Stimulated activated CD4-positive, alpha-beta T cell treated with anti-CD3 and anti-CD28 coated beads, TNF-alpha, amount 100 ng/mL, for 4 hours (primary cell): ENCODE measurements at regions not wholly inside any gene's neighbourhood (a gene's known extent, or its start where the extent isn't known, plus 50 kb on each side); places are given as distances from the start of the nearest gene placed in this dataset.
"Not testable (repeated sequence)": the region's sequence is repeated elsewhere in the genome, so short reads cannot be mapped to it uniquely, and the experiment has no call there.

Source experiments
- DNase-seq, 3 experiments: peaks; one replicate each; pipeline ENCODE4 v3.0.0-alpha.2; 2020; ENCODE audit warnings: low read depth in 3 of 3

DNA sequence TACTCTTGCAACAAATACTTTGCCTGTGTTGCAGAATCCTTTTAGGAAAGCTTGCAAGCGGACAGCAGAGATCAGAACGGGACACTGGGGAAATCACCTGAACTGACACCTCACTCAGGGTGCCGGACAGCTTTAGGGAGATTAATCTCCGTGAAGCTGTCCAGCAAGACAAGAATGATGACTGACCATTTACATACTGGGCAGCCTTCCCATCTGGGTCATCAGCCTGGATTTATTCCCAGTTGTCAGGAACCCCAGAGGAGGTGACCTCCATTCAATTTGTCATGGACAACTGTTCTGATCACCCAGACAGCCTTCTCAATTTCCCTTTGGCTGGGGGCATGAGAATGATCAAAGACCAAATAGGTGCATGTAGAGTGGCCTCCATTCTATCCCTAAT lies 93.0 kb upstream of the EGFL6 start:
- DNase-seq = no peak

DNA sequence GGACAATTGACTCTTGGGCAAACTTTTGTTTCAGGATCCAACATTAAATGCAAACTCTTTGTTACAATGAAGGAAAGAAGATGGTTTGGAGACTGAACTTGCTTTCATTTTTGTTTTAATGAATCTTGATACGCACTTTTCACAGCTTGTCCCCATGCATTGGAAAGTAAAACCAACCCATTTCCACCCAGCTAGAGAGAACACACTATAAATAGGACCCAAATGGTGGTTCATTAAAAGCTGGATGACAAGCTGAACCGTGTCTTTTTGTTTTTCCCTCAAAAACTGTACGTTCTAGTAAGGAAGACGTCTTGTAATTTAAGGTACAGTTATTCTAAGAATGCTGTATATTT lies 95.3 kb upstream of the EGFL6 start:
- no peak for DNase-seq

DNA sequence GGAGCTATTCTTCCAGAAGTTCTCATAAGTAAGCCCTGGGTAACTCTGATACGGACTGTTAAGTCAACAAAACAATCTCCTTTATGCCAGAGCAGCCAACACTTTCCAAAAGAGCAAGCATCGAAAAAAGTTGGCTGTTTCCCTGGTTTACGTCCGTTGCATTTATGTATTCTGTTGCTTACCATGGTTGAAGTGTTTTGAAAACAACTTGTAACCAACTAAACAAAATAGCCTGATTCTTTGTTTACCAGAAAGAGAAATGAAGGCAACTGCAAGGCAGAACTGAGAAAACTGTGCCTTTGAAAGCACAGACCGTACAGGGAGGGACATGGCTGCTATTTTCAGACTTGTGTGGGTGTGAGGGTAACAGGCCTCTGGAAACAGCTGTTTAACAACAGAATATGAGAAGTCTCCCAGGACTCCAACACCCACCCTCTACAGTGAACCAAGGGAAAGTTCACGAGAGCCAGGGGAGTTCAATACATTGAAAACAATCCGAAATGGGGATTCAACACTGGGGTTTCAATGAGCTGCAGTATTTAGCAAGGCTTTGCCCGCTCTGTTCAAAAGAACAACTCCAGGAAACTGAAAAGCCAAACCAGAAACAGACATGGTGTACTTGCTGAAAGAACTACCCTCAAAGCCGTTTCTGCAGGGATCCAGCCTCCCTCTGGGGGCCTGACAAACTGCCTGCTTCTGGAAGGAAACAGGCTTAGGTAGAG lies 95.8 kb upstream of the EGFL6 start:
- no peak for DNase-seq

DNA sequence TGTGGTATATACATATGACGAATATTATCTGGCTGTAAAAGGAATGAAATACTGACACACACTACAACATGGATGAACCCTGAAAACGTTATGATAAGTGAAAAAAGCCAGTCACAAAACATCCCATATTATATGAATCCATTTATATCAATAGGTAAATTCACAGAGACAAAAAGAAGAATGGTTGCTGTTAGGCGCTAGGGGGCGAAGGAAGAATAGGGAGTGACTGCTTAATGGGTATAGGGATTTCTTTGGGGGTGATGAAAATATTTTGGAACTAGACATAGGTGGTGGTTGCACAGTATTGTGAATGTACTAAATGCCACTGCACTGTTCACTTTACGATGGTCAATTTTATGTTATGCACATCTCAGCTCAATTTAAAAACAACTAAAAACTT lies 96.4 kb upstream of the EGFL6 start:
- no peak for DNase-seq

DNA sequence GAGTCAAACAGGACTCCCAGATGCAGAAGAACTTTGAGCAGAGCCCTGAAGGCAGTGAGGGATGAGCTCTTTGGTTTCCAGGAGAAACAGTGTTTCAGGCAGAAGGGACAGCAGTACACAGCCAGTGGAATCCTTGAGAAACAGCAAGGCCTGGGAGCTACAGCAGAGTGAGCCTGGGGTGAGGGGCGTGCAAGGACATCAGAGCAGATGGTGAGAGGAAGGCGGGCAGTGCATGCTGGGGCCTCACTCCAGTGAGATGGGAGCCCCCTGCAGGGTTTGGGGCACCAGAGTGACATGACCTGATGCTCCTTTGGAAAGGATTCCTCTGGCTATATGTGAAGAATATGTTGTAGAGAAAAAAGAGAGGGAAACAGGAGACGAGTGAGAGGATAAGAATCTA lies 98.1 kb upstream of the EGFL6 start:
- DNase-seq = no peak

DNA sequence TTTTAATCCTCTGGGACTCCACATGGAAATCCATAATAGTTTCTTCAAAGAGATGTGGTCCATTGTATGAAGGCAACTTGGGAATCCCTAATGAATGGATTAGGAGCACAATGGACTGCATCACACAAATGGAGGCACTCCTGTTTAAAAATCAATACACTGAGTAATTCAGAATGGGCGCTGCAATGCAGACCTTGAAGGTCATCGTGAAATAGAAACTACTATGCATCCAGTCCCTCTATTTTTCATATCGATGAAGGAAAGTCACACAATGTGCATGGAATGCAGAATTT lies 98.8 kb upstream of the EGFL6 start:
- DNase-seq = no peak

DNA sequence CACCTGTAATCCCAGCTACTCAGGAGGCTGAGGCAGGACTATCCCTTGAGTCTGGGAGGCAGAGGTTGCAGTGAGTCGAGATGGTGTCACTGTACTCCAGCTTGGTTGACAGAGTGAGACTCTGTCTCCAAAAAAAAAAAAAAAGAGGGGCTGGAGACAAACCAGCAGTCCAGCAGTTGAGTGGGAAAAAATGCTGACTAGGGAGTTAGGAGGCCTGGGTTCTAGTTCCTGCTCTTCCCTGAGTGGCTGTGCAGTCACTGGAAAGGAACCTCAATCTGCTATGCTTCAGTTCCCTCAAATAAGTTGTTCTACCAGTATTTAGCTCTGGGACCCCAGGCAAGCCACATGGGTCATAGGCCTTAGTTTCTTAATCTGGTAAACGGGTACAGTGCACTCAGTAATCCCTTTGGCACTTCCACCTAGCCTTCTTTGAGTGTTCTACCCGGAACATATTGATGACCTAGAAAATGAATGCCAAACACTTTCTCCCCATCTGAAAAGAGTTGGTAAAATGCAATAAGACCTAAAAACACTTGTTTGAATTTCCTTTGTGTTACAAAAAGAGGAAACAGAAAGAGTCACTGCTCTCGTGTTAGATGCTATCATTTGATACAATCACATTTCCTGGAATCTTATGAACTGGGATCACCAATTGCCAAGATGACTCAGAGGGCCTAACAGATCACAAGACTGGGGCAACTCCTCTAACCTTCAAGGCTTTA lies 99.3 kb upstream of the EGFL6 start:
- DNase-seq = no peak

DNA sequence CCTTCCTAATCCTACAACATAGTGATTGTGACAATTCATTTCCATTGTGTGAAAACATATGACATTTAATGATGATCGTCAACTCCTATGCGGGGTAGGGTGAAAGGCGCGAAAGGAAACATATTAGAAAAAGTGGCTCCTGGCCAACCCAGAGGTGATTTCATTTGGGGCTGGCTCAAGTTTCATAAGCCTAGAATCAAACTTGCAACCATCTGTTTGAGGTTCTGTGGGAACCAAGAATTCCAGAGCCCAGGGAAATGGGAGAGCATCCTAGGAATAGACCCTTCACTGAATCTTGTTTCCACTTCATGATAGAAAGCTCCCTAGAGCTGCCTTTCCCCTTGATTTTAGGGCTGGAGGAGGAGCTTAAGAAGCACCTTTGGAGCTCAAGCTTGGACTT lies 101.3 kb upstream of the EGFL6 start:
- no peak for DNase-seq

DNA sequence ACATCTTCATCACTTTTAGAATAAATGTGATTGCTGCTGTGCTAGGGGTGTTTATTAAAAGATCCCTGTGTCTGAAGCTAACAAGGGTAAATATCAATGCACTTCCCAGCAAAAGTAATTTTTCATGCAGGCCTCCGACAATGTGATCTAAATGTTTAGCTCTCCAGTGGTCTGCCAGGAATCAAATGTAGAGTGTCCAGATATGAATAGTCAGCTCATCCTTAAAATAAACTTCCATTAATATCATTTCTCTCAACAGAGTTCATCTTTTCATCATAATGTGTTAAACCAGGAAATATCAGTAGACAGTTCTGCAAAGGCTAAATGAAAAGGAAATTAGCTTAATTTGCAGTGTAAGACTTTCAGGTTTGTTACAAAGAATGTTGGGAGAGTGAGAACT lies 102.2 kb upstream of the EGFL6 start:
- no peak for DNase-seq

DNA sequence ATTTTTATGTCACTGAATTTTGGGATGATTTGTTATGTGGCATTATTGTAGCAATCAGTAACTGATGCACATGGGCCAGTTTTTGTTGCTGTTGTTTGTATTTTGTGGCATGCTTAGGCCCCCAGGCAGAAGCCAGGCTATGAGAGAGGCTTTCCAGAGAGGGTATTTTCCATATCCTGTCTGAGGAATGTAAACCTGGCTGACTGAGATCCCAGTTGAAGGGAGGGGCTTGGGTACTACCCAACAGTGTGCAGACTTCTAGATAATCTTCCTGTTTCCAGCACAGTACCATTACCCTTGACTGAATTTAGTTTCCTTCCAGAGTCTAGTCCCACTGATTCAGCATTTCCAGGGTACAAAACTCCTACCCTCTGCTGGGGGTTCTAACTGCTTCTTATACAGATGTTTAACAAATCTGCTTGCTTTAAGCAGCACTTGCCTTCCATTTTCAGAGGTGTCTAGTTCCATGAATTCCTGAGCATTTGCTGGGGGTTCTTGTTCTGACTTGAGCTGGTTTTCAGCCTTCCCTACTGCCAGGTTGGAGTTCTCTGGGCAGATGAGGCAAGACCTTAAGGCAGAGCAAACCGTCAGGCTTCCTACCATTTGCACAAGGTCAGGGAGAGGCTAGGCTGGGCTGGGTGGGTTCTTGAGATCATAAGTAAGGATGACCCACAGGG lies 104.7 kb upstream of the EGFL6 start:
- no peak for DNase-seq

DNA sequence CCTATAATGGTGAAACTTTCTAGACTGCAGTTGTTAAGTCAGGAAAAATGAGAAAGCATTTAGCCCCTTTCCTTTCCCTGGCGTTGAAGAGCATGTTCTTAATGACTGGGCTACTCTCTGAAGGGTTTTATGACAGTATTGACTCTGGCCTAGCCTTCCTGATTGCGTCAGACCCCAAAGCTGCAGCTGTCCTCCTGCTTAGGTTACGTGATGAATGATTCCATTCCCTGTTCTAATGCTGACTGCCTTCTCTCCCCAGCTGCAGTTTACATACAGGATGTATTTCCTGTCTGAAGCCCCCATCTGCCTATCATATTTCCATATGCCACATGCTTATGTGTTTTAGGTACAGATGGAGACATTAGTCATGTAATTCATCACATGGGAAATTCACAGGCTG lies 105.8 kb upstream of the EGFL6 start:
- DNase-seq = no peak

DNA sequence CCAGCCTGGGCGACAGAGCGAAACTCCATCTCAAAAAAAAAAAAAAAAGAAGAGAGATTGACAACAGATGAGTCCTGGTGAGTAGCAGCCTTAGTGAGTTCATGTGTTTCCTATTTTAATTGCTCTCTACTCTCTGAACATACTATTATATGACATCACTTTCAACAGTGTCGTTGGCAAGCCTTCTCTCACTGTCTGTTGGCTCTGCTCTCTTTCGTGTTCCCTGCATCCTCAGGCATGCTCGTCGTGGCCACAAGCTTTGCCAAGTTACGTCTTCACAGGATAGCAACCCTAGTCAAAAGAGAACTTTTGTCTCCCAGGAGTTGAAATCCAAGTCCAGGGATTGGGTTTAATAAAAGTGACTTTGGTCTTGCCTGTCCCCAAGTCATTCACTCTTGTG lies 117.1 kb upstream of the EGFL6 start:
- no peak for DNase-seq

DNA sequence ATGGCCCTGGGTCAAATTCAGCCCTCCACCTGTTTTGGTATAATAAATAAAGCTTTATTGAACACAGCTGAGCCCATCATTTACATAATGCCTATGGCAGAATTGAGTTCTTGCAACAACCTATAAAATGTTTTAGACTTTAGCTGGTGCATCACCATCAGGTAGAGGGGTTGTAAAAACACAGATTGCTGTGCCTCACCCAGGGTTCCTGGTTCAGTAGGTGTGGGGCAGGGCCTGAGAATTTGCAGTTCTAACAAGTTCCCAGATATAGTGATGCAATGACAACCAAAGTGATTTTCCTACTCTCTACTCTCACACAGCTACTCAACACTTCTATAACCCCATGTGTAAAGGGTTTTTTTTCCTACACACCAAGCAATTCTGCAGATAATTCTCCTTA lies 120.0 kb upstream of the EGFL6 start:
- DNase-seq = no peak

DNA sequence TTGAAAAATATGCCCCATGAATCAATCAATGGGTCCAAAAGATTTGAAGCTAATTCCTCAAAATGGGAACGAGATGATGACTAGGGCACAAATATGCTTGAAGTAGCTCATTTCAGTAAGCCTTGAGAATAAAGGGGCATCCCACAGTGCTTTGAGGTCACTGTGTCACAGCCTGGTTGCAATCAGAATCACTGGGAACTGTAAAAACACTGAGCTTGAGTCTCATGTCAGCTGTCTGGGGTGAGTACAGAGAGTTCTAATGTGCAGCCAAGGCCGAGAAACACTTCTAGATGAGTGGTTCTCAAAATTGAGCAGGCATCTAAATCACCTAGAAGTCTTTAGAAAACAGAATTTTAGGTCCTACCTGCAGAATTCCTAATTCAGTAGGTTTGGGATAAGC lies 120.5 kb upstream of the EGFL6 start:
- no peak for DNase-seq

DNA sequence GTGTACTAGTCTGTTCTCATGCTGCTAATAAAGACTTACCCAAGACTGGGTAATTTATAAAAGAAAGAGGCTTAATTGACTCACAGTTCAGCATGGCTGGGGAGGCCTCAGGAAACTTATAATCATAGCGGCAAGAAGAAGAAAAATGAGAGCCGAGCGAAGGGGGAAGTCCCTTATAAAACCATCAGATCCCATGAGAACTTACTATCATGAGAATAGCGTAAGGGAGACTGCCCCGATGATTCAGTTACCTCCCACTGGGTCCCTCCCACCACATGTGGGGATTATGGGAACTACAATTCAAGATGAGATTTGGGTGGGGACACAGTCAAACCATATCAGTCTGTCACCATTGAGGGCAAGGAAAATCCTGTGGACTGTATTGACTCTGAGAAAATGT lies 121.8 kb upstream of the ATXN3L start:
- not testable (repeated sequence) for DNase-seq

DNA sequence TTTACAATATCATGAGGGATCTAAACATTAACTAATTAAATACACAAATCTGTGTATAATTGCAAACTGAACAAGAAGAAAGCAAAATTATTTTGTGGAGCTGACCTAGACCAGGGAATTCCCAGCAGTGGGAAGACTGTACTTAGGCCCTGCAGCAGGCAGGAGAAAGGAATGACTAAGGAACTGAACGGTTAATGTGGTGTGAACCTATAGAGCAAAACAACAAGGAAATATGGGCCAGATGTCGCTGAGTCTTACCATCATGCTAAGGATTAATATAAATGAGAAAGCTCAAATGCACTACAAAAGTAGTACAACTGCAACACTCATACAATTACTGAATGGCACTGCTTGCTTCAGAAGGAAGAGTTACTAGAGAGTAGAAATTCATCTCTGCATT lies 120.3 kb upstream of the ATXN3L start:
- no peak for DNase-seq

DNA sequence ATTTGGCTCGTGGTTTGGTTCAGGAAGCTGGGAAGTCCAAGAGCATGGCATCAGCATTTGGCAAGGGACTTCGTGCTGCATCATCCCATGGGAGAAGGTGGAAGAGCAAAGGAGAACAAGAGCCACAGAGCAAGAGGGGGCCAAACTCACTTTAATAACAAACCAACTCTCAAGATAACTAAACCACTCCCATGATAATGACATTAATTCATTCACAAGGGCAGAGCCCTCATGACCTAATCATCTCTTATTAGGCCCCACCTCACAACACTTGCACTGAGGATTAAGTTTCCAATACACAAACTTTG lies 113.4 kb upstream of the ATXN3L start:
- DNase-seq = no peak

DNA sequence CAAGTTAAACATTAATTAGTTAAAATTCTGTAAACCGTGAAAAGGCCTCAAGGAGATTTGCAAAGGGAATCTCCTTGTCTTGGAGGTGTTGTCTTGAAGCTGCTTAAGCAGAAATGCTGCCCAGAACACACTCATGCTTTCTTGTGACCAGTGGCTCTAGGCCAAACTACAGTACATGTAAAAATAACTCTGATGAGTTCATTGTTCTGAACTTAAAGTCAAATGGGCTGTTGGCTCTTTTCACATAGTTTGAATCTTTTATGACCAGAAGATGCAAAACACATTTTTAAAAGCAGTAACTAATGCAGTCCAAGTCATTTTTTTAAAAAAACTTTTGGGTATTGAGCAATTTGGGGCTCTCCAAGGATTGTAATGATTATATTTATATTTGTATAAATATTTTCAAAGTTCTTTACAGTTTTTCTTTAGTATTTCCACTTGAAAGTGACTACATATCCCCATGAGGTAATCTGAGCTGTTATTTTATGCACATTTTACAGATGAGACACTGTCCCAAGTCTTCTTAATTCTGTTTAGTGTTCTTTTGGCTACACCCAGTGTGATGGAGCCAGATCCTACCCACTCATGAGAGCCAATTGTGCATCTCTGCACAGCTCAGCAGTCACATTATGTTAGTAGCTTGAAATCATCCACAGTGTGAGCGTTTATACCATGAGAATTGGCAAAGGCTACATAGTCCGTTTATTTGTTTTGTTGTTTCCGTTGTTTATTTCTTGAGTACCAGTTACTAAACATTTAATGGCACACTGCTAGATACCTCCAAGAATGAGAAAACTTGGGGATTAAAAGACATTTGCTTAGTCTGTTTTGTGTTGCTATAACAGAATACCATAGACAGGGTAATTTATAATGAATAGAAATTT lies 112.8 kb upstream of the ATXN3L start:
- no peak for DNase-seq

DNA sequence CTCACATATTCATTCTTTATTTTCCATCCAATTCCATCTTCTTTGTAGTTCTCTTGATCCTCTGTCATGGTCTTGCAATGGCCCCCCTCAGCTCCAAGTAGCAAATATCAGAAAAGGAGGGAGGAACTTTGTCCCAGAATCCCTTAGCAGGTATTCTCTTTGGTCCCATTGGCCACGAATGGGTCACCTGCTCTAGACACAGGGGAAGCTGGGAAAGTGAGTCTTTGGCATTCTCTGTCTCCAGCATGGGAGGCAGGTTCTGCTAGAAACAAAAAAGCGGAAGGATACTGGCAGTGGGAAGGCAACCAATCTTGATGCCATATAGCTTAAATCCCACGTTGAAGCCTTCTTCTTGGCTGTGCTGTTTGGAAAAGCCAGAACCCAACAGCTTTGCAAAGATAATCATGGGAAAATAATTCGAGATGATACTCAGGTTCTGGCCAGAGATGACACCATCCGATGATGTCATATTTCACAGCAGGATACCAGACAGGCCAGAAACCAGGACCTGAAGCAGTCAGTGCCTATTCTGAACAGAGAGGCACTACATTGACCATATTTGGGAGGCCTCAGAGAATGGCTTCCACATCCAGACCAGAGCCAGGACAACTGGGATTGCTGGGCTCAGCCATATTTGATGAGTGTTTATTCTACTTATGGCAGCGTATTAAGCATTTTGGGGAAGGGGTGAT lies 110.4 kb upstream of the ATXN3L start:
- DNase-seq = no peak

DNA sequence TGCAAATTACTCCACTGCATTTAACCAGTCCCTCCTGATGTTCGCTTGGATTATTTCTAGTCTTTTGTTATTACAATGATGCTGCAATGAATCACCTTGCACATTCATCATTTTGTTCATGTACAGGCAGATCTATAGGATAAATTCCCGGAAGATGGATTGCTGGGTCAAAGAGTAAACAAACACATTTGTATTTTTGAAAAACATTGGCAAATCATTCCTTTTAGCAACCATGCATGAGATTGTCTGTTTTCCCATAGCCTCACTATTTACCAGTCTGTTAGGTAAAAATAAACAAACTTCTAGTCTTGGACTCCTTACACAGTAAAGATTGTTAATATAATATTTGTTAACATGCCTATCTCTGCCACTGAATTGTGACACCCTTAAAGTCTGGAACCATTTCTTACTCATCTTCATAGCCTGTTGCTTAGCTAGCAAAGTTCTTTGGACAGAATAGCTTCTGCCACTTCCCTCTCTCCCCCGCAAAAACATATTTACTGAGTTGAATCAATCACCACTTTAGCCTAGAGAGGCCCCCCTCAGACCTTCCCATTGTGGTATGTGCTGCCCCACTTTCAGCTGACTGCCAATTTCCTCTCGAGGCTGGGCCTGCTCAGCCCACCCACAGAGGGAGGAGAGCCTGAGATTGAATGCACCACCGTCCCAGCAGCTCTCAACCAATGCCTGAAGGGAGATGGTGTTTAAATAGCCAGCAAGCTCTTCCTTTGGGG lies 108.4 kb upstream of the ATXN3L start:
- DNase-seq = no peak

DNA sequence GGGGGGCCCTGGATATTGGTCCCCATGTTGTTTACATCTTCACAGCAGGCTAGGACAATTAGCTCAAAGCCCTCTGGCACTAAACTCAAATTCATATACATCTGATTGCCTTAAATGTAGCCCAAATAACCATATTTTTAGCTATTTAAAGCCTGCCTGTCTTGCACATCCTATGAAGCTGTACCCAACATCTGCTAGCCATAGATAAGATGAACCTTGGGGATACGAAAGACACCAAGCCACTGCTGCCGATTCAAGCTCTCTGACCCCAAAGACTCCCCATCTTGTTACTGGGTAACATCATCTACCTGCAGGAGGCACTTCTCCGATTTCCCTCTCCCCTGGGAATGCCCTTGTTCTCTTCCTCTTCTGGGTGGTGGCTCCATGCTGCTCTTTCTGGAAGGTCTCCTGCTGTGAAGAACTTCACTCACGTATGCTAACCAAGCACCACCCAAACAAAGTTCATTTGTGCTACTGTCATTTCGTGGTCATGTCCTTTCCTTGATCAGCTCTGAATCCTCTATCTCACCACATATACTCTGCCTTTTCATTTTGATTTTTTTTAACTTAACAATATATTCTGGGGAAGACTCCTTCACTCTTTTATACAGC lies 107.7 kb upstream of the ATXN3L start:
- DNase-seq = no peak
